Nephron progenitor cell (in vitro differentiated cells): ENCODE measurements at regions not wholly inside any gene's neighbourhood (a gene's known extent, or its start where the extent isn't known, plus 50 kb on each side); places are given as distances from the start of the nearest gene placed in this dataset.

Source experiments
- DNase-seq: peaks from one replicate; pipeline ENCODE4 v3.0.0; 2021
- H3K27ac Mint-ChIP-seq: 2 replicates; pipeline ENCODE4 v1.8.0; 2021; ENCODE audit warnings: mild to moderate bottlenecking, moderate library complexity, mixed read lengths
- H3K27me3 Mint-ChIP-seq: 2 replicates; pipeline ENCODE4 v1.8.0; 2021; ENCODE audit warnings: mild to moderate bottlenecking, low read depth, mixed read lengths; ENCODE audit not compliant: poor library complexity
- H3K36me3 Mint-ChIP-seq: 2 replicates; pipeline ENCODE4 v1.8.0; 2021; ENCODE audit warnings: low read depth, mixed read lengths
- H3K4me1 Mint-ChIP-seq: 2 replicates; pipeline ENCODE4 v1.8.0; 2021; ENCODE audit warnings: mixed read lengths
- H3K4me3 Mint-ChIP-seq: 2 replicates; pipeline ENCODE4 v1.8.0; 2021; ENCODE audit warnings: mild to moderate bottlenecking, moderate library complexity, mixed read lengths
- H3K9me3 Mint-ChIP-seq: 2 replicates; pipeline ENCODE4 v1.8.0; 2021; ENCODE audit warnings: mild to moderate bottlenecking, moderate library complexity, mixed read lengths
- TF ChIP-seq, protein P1 (sequence below): fragments of 200-600 bp; sonication (generic); IDR thresholded peaks from 2 replicates; pipeline ENCODE4 v1.5.0; 2021; ENCODE audit warnings: antibody characterized with exemption

DNA sequence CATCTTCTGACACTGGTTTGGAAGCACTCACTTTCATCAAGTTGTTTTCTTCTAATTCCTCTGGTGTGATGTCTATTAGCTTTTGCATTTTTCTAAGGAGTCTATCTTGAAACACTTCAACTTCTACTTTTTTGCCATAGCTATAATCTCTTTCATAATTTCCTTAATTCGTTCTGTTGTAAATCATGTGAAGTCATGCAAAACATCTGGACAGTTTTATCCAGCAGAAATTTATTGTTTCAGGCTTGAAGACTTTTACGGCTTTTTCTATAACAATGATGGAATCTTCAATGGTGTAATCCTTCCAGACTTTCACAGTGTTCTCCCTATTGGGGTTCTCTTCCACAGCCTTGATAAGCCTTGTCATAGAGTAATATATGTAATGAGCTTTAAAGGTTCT lies 74.9 kb upstream of the PABPC4L start:
- Mint-ChIP-seq H3K27me3 (no peaks in the 10 kb centered on the region), H3K4me1 (no peaks in the 10 kb centered on the region), H3K27ac (no peak overlapping the region), H3K4me3 (no peak overlapping the region), H3K9me3 (no peaks in the 10 kb centered on the region), H3K36me3 (no peaks in the 10 kb centered on the region)
- DNase-seq, result no peak
- TF ChIP-seq, protein P1, sequence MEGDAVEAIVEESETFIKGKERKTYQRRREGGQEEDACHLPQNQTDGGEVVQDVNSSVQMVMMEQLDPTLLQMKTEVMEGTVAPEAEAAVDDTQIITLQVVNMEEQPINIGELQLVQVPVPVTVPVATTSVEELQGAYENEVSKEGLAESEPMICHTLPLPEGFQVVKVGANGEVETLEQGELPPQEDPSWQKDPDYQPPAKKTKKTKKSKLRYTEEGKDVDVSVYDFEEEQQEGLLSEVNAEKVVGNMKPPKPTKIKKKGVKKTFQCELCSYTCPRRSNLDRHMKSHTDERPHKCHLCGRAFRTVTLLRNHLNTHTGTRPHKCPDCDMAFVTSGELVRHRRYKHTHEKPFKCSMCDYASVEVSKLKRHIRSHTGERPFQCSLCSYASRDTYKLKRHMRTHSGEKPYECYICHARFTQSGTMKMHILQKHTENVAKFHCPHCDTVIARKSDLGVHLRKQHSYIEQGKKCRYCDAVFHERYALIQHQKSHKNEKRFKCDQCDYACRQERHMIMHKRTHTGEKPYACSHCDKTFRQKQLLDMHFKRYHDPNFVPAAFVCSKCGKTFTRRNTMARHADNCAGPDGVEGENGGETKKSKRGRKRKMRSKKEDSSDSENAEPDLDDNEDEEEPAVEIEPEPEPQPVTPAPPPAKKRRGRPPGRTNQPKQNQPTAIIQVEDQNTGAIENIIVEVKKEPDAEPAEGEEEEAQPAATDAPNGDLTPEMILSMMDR, result no peak

DNA sequence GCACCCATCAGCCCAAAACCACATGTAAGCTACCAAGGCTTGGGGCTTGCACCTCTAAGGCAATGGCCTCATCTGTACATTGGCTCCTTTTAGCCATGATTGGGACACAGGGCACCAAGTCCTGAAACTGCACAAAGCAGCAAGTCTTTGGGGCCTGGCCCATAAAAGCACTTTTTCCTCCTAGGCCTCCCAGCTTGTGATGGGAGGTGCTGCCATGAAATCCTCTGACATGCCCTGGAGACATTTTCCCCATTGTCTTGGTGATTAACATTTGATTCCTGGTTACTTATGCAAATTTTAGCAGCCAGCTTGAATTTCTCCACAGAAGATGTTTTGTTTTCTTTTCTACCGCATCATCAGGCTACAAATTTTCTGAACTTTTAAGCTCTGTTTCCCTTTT lies 58.5 kb upstream of the PABPC4L start:
- Mint-ChIP-seq H3K4me3 (no peak overlapping the region), H3K27ac (no peak overlapping the region), H3K27me3 (peaks cover 4% of the 10 kb centered on the region), H3K36me3 (no peaks in the 10 kb centered on the region), H3K4me1 (no peaks in the 10 kb centered on the region), H3K9me3 (peaks cover 22% of the 10 kb centered on the region)
- TF ChIP-seq, protein P1, result no peak
- no peak for DNase-seq
